Rectal smooth muscle tissue (tissue), 1 donor: ENCODE measurements at regions not wholly inside any gene's neighbourhood (a gene's known extent, or its start where the extent isn't known, plus 50 kb on each side); places are given as distances from the start of the nearest gene placed in this dataset.
"Not testable (repeated sequence)": the region's sequence is repeated elsewhere in the genome, so short reads cannot be mapped to it uniquely, and the experiment has no call there.

Experiments used
- H3K27ac ChIP-seq: one replicate; pipeline ENCODE4 v1.7.0; 2013; ENCODE audit warnings: low read depth, low read length, inconsistent platforms
- H3K27me3 ChIP-seq: one replicate; pipeline ENCODE4 v1.7.0; 2013; ENCODE audit warnings: low read length; ENCODE audit not compliant: control insufficient read depth, insufficient read depth
- H3K36me3 ChIP-seq: one replicate; pipeline ENCODE4 v1.7.0; 2013; ENCODE audit warnings: low read length; ENCODE audit not compliant: control insufficient read depth, insufficient read depth
- H3K4me1 ChIP-seq: one replicate; pipeline ENCODE4 v1.7.0; 2013; ENCODE audit warnings: low read length; ENCODE audit not compliant: control insufficient read depth, insufficient read depth
- H3K4me3 ChIP-seq: one replicate; pipeline ENCODE4 v1.7.0; 2013; ENCODE audit warnings: low read length
- H3K9ac ChIP-seq: one replicate; pipeline ENCODE4 v1.7.0; 2013; ENCODE audit warnings: low read length

- H3K4me1 ChIP-seq: no peaks in the 10 kb centered on the region
- H3K27ac ChIP-seq: no peak overlapping the region
Measured at GRCh38 chr3:18177271-18177670, 247.9 kb downstream of the SATB1 start.

GRCh38 chr3:18173891-18174290 lies 251.2 kb downstream of the SATB1 start:
- not testable (repeated sequence) for H3K27me3 ChIP-seq, H3K4me3 ChIP-seq, H3K36me3 ChIP-seq, H3K9ac ChIP-seq, H3K27ac ChIP-seq, H3K4me1 ChIP-seq

More at GRCh38 chr3:18177271-18177670, 247.9 kb downstream of the SATB1 start:
- Histone ChIP-seq H3K36me3 (no peaks in the 10 kb centered on the region), H3K4me3 (no peak overlapping the region), H3K9ac (no peak overlapping the region), H3K27me3 (no peaks in the 10 kb centered on the region)

- Histone ChIP-seq H3K4me3 (no peak overlapping the region), H3K27me3 (no peaks in the 10 kb centered on the region), H3K9ac (no peak overlapping the region), H3K4me1 (no peaks in the 10 kb centered on the region), H3K36me3 (no peaks in the 10 kb centered on the region), H3K27ac (no peak overlapping the region)
Measured at GRCh38 chr3:18159681-18160080, 265.5 kb downstream of the SATB1 start.

GRCh38 chr3:18153571-18154173 lies 271.5 kb downstream of the SATB1 start:
- Histone ChIP-seq H3K36me3 (no peaks in the 10 kb centered on the region), H3K4me3 (no peak overlapping the region), H3K4me1 (no peaks in the 10 kb centered on the region), H3K27me3 (no peaks in the 10 kb centered on the region), H3K27ac (no peak overlapping the region), H3K9ac (no peak overlapping the region)

GRCh38 chr3:18151199-18151598 lies 273.9 kb downstream of the SATB1 start:
- H3K27me3 ChIP-seq: no peaks in the 10 kb centered on the region

GRCh38 chr3:18149935-18150334 lies 275.2 kb downstream of the SATB1 start:
- no peaks in the 10 kb centered on the region for H3K36me3 ChIP-seq
- H3K9ac ChIP-seq: no peak overlapping the region
- no peaks in the 10 kb centered on the region for H3K4me1 ChIP-seq
- H3K27ac ChIP-seq: no peak overlapping the region
- H3K4me3 ChIP-seq: no peak overlapping the region
- no peaks in the 10 kb centered on the region for H3K27me3 ChIP-seq

More at GRCh38 chr3:18151199-18151598, 273.9 kb downstream of the SATB1 start:
- Histone ChIP-seq H3K9ac (no peak overlapping the region), H3K4me3 (no peak overlapping the region), H3K27ac (no peak overlapping the region), H3K36me3 (no peaks in the 10 kb centered on the region), H3K4me1 (no peaks in the 10 kb centered on the region)

- H3K9ac ChIP-seq: no peak overlapping the region
- H3K27ac ChIP-seq: no peak overlapping the region
- H3K27me3 ChIP-seq: no peaks in the 10 kb centered on the region
- no peaks in the 10 kb centered on the region for H3K4me1 ChIP-seq
- H3K36me3 ChIP-seq: no peaks in the 10 kb centered on the region
- H3K4me3 ChIP-seq: no peak overlapping the region
Measured at GRCh38 chr3:18149386-18149785, 275.8 kb downstream of the SATB1 start.

- H3K4me1 ChIP-seq: no peaks in the 10 kb centered on the region
- H3K27me3 ChIP-seq: no peaks in the 10 kb centered on the region
- H3K36me3 ChIP-seq: no peaks in the 10 kb centered on the region
- no peak overlapping the region for H3K4me3 ChIP-seq
- H3K27ac ChIP-seq: no peak overlapping the region
- no peak overlapping the region for H3K9ac ChIP-seq
Measured at GRCh38 chr3:18144571-18144970, 280.6 kb downstream of the SATB1 start.

- no peaks in the 10 kb centered on the region for H3K27me3 ChIP-seq
- H3K9ac ChIP-seq: no peak overlapping the region
- H3K27ac ChIP-seq: no peak overlapping the region
- H3K4me3 ChIP-seq: no peak overlapping the region
- no peaks in the 10 kb centered on the region for H3K36me3 ChIP-seq
- H3K4me1 ChIP-seq: no peaks in the 10 kb centered on the region
Measured at GRCh38 chr3:18143258-18143780, 281.8 kb downstream of the SATB1 start.

GRCh38 chr3:18137958-18138357 lies 287.2 kb downstream of the SATB1 start:
- Histone ChIP-seq H3K4me1 (no peaks in the 10 kb centered on the region), H3K27me3 (no peaks in the 10 kb centered on the region), H3K9ac (no peak overlapping the region), H3K27ac (no peak overlapping the region), H3K36me3 (no peaks in the 10 kb centered on the region), H3K4me3 (no peak overlapping the region)

GRCh38 chr3:18135060-18135814 lies 289.9 kb downstream of the SATB1 start:
- H3K27ac ChIP-seq: no peak overlapping the region
- H3K27me3 ChIP-seq: no peaks in the 10 kb centered on the region
- H3K9ac ChIP-seq: no peak overlapping the region
- H3K36me3 ChIP-seq: no peaks in the 10 kb centered on the region
- H3K4me3 ChIP-seq: no peak overlapping the region
- no peaks in the 10 kb centered on the region for H3K4me1 ChIP-seq

- H3K27ac ChIP-seq: no peak overlapping the region
- H3K4me1 ChIP-seq: no peaks in the 10 kb centered on the region
- H3K4me3 ChIP-seq: no peak overlapping the region
- H3K27me3 ChIP-seq: no peaks in the 10 kb centered on the region
- no peak overlapping the region for H3K9ac ChIP-seq
- H3K36me3 ChIP-seq: no peaks in the 10 kb centered on the region
Measured at GRCh38 chr3:18134386-18135059, 290.6 kb downstream of the SATB1 start.
